B cell (primary cell): ENCODE measurements at regions not wholly inside any gene's neighbourhood (a gene's known extent, or its start where the extent isn't known, plus 50 kb on each side); places are given as distances from the start of the nearest gene placed in this dataset.

Experiments
- CTCF ChIP-seq: fragments of 200-600 bp; IDR thresholded peaks from one replicate; pipeline ENCODE4 v1.8.0; 2022; ENCODE audit warnings: antibody characterized with exemption, mild to moderate bottlenecking
- EZH2 ChIP-seq: IDR thresholded peaks from 2 replicates; pipeline ENCODE4 v1.6.1; 2012; ENCODE audit warnings: borderline replicate concordance, low read depth, mild to moderate bottlenecking, moderate library complexity, low read length; ENCODE audit not compliant: insufficient read depth, poor library complexity, severe bottlenecking

- TF ChIP-seq CTCF, result no peak
- no peak for TF ChIP-seq EZH2
Observed at GRCh38 chr1:8266436-8267165, 51.3 kb upstream of the SLC45A1 start.
